ENCODE measurements at regions not wholly inside any gene's neighbourhood (a gene's known extent, or its start where the extent isn't known, plus 50 kb on each side); places are given as distances from the start of the nearest gene placed in this dataset.
"Not testable (repeated sequence)": the region's sequence is repeated elsewhere in the genome, so short reads cannot be mapped to it uniquely, and the experiment has no call there.

DNA sequence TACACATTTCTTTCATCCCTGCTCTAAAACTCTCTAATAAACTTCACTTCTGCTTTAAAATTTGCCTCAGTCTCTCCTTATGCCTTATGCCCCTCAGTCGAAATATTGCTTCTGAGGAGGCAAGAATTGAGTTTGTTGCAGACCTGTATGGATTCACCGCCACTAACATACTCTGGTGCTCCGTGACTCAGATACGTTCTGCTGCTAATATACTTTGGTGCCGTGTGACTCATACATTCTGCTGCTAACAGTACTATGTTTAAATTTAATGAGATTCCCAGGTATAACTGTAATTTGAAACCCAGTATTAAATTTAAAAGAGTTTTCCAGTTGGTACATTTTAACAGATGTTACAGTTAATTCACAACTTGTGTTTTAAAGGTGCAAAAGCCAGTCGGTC, 82.0 kb upstream of the TGIF2LX start:
- TF ChIP-seq, protein P1, sequence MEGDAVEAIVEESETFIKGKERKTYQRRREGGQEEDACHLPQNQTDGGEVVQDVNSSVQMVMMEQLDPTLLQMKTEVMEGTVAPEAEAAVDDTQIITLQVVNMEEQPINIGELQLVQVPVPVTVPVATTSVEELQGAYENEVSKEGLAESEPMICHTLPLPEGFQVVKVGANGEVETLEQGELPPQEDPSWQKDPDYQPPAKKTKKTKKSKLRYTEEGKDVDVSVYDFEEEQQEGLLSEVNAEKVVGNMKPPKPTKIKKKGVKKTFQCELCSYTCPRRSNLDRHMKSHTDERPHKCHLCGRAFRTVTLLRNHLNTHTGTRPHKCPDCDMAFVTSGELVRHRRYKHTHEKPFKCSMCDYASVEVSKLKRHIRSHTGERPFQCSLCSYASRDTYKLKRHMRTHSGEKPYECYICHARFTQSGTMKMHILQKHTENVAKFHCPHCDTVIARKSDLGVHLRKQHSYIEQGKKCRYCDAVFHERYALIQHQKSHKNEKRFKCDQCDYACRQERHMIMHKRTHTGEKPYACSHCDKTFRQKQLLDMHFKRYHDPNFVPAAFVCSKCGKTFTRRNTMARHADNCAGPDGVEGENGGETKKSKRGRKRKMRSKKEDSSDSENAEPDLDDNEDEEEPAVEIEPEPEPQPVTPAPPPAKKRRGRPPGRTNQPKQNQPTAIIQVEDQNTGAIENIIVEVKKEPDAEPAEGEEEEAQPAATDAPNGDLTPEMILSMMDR (conservative IDR thresholded peaks at IDR 0.05; ENCODE audit: low read depth in 2 of 2), result not testable (repeated sequence)
- TF ChIP-seq POLR2AphosphoS5 (IDR thresholded peaks at IDR 0.05; ENCODE audit: low read depth); EZH2phosphoT487 (IDR thresholded peaks at IDR 0.05; ENCODE audit: unreplicated experiment); EZH2 (IDR thresholded peaks at IDR 0.05; ENCODE audit: low read depth, unreplicated experiment); CREB1 (CRISPR knock-in tag; IDR thresholded peaks at IDR 0.05; ENCODE audit: low read depth); JUNB (IDR thresholded peaks at IDR 0.05; ENCODE audit: unreplicated experiment); NANOG (IDR thresholded peaks at IDR 0.05; ENCODE audit: borderline replicate concordance); STAT1 (IDR thresholded peaks at IDR 0.05; ENCODE audit: unreplicated experiment): not testable (repeated sequence)
- TF ChIP-seq, protein P2, sequence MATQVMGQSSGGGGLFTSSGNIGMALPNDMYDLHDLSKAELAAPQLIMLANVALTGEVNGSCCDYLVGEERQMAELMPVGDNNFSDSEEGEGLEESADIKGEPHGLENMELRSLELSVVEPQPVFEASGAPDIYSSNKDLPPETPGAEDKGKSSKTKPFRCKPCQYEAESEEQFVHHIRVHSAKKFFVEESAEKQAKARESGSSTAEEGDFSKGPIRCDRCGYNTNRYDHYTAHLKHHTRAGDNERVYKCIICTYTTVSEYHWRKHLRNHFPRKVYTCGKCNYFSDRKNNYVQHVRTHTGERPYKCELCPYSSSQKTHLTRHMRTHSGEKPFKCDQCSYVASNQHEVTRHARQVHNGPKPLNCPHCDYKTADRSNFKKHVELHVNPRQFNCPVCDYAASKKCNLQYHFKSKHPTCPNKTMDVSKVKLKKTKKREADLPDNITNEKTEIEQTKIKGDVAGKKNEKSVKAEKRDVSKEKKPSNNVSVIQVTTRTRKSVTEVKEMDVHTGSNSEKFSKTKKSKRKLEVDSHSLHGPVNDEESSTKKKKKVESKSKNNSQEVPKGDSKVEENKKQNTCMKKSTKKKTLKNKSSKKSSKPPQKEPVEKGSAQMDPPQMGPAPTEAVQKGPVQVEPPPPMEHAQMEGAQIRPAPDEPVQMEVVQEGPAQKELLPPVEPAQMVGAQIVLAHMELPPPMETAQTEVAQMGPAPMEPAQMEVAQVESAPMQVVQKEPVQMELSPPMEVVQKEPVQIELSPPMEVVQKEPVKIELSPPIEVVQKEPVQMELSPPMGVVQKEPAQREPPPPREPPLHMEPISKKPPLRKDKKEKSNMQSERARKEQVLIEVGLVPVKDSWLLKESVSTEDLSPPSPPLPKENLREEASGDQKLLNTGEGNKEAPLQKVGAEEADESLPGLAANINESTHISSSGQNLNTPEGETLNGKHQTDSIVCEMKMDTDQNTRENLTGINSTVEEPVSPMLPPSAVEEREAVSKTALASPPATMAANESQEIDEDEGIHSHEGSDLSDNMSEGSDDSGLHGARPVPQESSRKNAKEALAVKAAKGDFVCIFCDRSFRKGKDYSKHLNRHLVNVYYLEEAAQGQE (IDR thresholded peaks at IDR 0.05; ENCODE audit: unreplicated experiment), result not testable (repeated sequence)
- TF ChIP-seq, protein P3, sequence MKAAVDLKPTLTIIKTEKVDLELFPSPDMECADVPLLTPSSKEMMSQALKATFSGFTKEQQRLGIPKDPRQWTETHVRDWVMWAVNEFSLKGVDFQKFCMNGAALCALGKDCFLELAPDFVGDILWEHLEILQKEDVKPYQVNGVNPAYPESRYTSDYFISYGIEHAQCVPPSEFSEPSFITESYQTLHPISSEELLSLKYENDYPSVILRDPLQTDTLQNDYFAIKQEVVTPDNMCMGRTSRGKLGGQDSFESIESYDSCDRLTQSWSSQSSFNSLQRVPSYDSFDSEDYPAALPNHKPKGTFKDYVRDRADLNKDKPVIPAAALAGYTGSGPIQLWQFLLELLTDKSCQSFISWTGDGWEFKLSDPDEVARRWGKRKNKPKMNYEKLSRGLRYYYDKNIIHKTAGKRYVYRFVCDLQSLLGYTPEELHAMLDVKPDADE (IDR thresholded peaks at IDR 0.05), result not testable (repeated sequence)
- TF ChIP-seq, protein P4, sequence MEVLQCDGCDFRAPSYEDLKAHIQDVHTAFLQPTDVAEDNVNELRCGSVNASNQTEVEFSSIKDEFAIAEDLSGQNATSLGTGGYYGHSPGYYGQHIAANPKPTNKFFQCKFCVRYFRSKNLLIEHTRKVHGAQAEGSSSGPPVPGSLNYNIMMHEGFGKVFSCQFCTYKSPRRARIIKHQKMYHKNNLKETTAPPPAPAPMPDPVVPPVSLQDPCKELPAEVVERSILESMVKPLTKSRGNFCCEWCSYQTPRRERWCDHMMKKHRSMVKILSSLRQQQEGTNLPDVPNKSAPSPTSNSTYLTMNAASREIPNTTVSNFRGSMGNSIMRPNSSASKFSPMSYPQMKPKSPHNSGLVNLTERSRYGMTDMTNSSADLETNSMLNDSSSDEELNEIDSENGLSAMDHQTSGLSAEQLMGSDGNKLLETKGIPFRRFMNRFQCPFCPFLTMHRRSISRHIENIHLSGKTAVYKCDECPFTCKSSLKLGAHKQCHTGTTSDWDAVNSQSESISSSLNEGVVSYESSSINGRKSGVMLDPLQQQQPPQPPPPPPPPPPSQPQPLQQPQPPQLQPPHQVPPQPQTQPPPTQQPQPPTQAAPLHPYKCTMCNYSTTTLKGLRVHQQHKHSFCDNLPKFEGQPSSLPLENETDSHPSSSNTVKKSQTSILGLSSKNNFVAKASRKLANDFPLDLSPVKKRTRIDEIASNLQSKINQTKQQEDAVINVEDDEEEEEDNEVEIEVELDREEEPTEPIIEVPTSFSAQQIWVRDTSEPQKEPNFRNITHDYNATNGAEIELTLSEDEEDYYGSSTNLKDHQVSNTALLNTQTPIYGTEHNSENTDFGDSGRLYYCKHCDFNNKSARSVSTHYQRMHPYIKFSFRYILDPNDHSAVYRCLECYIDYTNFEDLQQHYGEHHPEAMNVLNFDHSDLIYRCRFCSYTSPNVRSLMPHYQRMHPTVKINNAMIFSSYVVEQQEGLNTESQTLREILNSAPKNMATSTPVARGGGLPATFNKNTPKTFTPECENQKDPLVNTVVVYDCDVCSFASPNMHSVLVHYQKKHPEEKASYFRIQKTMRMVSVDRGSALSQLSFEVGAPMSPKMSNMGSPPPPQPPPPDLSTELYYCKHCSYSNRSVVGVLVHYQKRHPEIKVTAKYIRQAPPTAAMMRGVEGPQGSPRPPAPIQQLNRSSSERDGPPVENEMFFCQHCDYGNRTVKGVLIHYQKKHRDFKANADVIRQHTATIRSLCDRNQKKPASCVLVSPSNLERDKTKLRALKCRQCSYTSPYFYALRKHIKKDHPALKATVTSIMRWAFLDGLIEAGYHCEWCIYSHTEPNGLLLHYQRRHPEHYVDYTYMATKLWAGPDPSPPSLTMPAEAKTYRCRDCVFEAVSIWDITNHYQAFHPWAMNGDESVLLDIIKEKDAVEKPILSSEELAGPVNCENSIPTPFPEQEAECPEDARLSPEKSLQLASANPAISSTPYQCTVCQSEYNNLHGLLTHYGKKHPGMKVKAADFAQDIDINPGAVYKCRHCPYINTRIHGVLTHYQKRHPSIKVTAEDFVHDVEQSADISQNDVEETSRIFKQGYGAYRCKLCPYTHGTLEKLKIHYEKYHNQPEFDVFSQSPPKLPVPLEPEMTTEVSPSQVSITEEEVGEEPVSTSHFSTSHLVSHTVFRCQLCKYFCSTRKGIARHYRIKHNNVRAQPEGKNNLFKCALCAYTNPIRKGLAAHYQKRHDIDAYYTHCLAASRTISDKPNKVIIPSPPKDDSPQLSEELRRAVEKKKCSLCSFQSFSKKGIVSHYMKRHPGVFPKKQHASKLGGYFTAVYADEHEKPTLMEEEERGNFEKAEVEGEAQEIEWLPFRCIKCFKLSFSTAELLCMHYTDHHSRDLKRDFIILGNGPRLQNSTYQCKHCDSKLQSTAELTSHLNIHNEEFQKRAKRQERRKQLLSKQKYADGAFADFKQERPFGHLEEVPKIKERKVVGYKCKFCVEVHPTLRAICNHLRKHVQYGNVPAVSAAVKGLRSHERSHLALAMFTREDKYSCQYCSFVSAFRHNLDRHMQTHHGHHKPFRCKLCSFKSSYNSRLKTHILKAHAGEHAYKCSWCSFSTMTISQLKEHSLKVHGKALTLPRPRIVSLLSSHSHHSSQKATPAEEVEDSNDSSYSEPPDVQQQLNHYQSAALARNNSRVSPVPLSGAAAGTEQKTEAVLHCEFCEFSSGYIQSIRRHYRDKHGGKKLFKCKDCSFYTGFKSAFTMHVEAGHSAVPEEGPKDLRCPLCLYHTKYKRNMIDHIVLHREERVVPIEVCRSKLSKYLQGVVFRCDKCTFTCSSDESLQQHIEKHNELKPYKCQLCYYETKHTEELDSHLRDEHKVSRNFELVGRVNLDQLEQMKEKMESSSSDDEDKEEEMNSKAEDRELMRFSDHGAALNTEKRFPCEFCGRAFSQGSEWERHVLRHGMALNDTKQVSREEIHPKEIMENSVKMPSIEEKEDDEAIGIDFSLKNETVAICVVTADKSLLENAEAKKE (CRISPR knock-in tag; IDR thresholded peaks at IDR 0.05), result not testable (repeated sequence)
